ENCODE measurements at regions not wholly inside any gene's neighbourhood (a gene's known extent, or its start where the extent isn't known, plus 50 kb on each side); places are given as distances from the start of the nearest gene placed in this dataset.

GRCh38 chr22:48091656-48092223, 1329.3 kb downstream of the TBC1D22A start:
- no peak for DNase-seq (ENCODE audit: insufficient read length, low spot score)
- FAIRE-seq: no peak
- TF ChIP-seq CTCF (IDR thresholded peaks at IDR 0.05; ENCODE audit: insufficient read depth, missing control alignments): no peak

GRCh38 chr22:48091060-48091650, 1328.7 kb downstream of the TBC1D22A start:
- FAIRE-seq (no peak), DNase-seq (ENCODE audit: insufficient read length, low spot score) (no peak)
- no peak for TF ChIP-seq CTCF (IDR thresholded peaks at IDR 0.05; ENCODE audit: insufficient read depth, missing control alignments)

DNA sequence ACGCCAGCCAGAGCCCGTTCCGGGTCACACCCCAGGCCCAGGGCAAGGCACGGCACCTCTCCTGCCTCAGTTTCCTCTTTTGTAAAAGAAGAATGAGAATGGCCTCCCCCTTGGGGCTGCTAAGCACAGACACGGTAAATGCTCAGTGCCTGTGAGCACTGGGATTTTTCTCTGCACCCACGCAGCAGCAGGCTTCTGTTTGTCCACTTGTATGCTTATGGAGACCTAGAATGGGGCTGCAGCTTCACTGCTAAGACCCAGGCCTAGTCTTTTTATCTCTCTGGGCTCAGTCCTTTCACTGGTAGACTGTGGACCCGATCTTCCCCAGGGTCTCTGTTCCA, 1327.9 kb downstream of the TBC1D22A start:
- DNase-seq (ENCODE audit: insufficient read length, low spot score) (no peak), FAIRE-seq (no peak)
- no peak for TF ChIP-seq CTCF (IDR thresholded peaks at IDR 0.05; ENCODE audit: insufficient read depth, missing control alignments)

- FAIRE-seq: no peak
- TF ChIP-seq CTCF (IDR thresholded peaks at IDR 0.05; ENCODE audit: insufficient read depth, missing control alignments): no peak
- DNase-seq (ENCODE audit: insufficient read length, low spot score): no peak
Measured at GRCh38 chr22:48089601-48090331, 1327.3 kb downstream of the TBC1D22A start.

GRCh38 chr22:48088926-48089536, 1326.6 kb downstream of the TBC1D22A start:
- DNase-seq (ENCODE audit: insufficient read length, low spot score) (no peak), FAIRE-seq (no peak)
- TF ChIP-seq CTCF (IDR thresholded peaks at IDR 0.05; ENCODE audit: insufficient read depth, missing control alignments): no peak

- no peak for TF ChIP-seq CTCF (IDR thresholded peaks at IDR 0.05; ENCODE audit: insufficient read depth, missing control alignments)
- FAIRE-seq: no peak
- no peak for DNase-seq (ENCODE audit: insufficient read length, low spot score)
Measured at GRCh38 chr22:48088251-48088650, 1325.8 kb downstream of the TBC1D22A start.

Measured in D721Med (cell line).